ENCODE measurements at regions not wholly inside any gene's neighbourhood (a gene's known extent, or its start where the extent isn't known, plus 50 kb on each side); places are given as distances from the start of the nearest gene placed in this dataset.

DNA sequence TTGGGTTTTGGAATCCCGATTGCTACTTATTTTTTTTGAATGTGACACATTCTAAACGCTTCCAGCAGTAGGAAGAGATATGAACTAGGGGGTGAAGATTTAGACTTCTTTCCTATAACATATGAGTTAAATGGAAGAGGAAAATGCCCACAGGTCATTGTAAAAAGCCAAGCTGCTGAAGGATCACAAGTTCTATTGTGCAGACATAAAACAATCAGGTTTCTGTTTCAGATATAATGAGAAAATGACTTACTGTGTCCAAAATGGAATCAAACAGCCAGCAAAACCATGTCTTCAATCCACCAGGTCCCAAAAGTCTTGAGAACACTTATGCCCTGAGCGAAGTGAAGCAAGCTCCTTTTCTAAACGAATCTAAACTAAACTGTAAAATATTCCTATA is 157.0 kb upstream of the SOX9 start:
- in situ Hi-C loops (cut with HindIII; ENCODE audit: low sequenced_read_pairs) = no loop called here
- no peak overlapping the region for H3K4me3 ChIP-seq (ENCODE audit: low read depth, low read length)
- no peak for DNase-seq (ENCODE audit: low read depth)
- TF ChIP-seq, protein P1, sequence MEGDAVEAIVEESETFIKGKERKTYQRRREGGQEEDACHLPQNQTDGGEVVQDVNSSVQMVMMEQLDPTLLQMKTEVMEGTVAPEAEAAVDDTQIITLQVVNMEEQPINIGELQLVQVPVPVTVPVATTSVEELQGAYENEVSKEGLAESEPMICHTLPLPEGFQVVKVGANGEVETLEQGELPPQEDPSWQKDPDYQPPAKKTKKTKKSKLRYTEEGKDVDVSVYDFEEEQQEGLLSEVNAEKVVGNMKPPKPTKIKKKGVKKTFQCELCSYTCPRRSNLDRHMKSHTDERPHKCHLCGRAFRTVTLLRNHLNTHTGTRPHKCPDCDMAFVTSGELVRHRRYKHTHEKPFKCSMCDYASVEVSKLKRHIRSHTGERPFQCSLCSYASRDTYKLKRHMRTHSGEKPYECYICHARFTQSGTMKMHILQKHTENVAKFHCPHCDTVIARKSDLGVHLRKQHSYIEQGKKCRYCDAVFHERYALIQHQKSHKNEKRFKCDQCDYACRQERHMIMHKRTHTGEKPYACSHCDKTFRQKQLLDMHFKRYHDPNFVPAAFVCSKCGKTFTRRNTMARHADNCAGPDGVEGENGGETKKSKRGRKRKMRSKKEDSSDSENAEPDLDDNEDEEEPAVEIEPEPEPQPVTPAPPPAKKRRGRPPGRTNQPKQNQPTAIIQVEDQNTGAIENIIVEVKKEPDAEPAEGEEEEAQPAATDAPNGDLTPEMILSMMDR (IDR thresholded peaks at IDR 0.05; ENCODE audit: low read depth, low read length, missing control alignments) = no peak

DNA sequence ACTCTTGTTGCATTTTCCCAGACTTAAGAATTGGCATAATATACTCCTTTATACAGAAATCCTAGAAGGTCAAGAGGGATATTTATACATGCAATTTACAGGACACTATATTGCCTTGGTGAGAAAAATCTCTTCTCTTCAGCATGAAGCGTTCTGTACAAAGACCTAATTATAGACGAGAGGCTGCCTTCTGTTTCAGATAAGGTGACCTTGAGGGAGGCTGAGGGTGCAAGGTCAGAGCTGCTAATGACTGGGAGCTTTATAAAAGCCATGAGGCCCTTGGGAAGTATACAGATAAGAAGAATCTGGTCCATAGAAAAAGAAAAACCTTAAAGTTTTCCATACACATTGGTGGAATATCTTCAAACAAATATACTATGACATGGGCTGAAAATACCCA is 156.3 kb upstream of the SOX9 start:
- no peak for DNase-seq (ENCODE audit: low read depth)
- TF ChIP-seq, protein P1 (IDR thresholded peaks at IDR 0.05; ENCODE audit: low read depth, low read length, missing control alignments) = no peak
- in situ Hi-C loops (cut with HindIII; ENCODE audit: low sequenced_read_pairs) = no loop called here
- no peak overlapping the region for H3K4me3 ChIP-seq (ENCODE audit: low read depth, low read length)

DNA sequence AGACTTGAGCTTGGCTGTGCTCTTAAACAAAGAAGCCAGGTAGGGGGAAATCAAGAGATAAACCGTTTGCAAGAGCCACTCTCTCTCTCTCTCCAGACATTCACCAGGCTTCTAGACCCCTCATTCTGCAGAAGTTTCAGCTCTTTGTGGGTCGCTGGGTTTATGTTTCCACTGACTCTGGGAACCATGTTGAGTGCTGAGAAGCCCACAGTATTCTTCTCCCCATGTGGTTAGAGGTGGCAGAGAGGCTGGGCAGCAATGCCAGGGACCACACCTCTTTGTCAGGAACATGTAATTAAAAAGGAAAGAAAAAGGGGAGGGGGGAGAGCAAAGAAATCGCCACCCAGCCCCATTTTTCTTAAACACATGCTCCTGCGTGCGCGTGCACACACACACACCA is 154.8 kb upstream of the SOX9 start:
- in situ Hi-C loops (cut with HindIII; ENCODE audit: low sequenced_read_pairs) = no loop called here
- H3K4me3 ChIP-seq (ENCODE audit: low read depth, low read length) = no peak overlapping the region
- TF ChIP-seq, protein P1 (IDR thresholded peaks at IDR 0.05; ENCODE audit: low read depth, low read length, missing control alignments) = no peak
- DNase-seq (ENCODE audit: low read depth) = no peak

DNA sequence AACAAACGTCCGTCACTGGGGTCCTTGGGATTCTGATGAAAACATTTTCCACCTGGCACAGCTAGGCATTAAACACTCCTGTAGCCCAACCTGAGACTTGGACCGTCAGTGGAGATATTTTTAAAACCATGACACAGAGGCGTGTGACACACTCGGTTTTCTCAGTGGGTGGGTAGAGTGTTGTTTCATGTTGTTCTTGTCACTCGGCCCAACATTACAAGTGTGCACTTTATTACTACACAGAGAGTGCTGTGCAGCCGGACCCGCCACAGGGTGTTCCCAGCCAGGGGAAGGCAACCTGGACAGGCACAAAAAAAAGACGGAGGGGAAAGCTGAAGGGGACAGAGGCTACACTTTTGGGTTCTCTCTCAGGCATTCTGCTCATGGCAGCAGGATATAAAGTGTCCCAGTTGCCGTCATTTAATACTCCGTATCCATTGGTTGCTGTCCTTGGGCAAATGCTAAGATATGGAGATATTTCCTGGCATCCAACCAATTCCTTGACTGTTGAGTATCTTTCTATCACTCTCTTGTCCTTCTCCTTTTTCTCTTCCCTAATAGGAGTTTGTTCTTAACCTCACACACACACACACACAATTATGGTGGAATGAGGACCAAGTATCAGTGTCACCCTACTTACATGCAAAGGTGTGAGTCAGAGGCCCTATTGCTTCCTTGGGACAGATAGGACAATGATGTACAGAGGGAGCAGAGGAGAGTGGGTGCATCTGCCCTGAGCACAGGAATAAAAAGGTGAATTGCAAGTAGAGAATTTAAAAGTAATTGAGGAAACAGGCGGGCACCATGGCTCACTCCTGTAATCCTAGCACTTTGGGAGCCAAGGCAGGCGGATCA is 154.1 kb upstream of the SOX9 start:
- in situ Hi-C loops (cut with HindIII; ENCODE audit: low sequenced_read_pairs) = no loop called here
- no peak overlapping the region for H3K4me3 ChIP-seq (ENCODE audit: low read depth, low read length)
- no peak for DNase-seq (ENCODE audit: low read depth)
- TF ChIP-seq, protein P1 (IDR thresholded peaks at IDR 0.05; ENCODE audit: low read depth, low read length, missing control alignments) = no peak

DNA sequence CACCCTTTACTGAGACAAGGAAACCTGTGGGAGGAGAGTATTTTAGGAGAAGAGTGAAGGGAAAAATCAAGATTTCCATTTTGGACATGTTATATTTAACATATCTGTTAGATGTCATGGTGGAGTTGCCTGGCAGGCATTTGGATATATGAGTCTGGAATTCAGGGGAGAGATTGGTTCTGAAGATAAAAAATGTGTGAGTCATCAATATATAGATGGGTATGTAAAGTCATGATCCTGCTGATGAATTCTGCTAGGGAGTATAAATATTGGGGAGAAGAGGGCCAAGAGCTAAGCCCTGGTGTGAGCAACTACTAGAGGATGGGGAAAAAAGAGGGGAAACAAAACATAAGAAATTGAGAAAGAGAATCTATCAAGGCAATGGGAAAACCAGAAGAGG is 151.3 kb upstream of the SOX9 start:
- in situ Hi-C loops (cut with HindIII; ENCODE audit: low sequenced_read_pairs) = no loop called here
- H3K4me3 ChIP-seq (ENCODE audit: low read depth, low read length) = no peak overlapping the region
- DNase-seq (ENCODE audit: low read depth) = no peak
- TF ChIP-seq, protein P1 (IDR thresholded peaks at IDR 0.05; ENCODE audit: low read depth, low read length, missing control alignments) = no peak

DNA sequence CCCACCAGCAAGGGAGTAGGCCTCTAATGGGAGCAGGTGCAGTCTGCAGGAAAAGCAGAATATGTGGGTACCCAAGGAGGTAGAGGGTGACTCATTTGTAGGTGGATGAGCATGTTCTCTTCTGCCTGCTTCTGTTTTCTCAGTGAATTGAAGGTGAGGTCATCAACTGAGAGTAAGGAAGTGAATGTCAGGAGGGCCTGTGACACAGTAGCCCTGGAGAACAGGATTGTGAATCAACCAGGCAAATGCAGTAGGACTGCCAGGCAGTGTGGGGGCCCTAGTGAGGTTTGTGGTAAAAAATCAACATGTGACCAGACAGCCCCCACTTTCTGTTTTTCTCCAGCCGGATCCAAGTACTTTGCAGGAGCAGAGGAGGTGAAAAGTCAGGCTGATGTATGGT is 150.5 kb upstream of the SOX9 start:
- DNase-seq (ENCODE audit: low read depth) = no peak
- TF ChIP-seq, protein P1 (IDR thresholded peaks at IDR 0.05; ENCODE audit: low read depth, low read length, missing control alignments) = no peak
- no peak overlapping the region for H3K4me3 ChIP-seq (ENCODE audit: low read depth, low read length)
- in situ Hi-C loops (cut with HindIII; ENCODE audit: low sequenced_read_pairs) = no loop called here

Measured in astrocyte of the cerebellum (primary cell).